ENCODE measurements at regions not wholly inside any gene's neighbourhood (a gene's known extent, or its start where the extent isn't known, plus 50 kb on each side); places are given as distances from the start of the nearest gene placed in this dataset.
"Not testable (repeated sequence)": the region's sequence is repeated elsewhere in the genome, so short reads cannot be mapped to it uniquely, and the experiment has no call there.

DNA sequence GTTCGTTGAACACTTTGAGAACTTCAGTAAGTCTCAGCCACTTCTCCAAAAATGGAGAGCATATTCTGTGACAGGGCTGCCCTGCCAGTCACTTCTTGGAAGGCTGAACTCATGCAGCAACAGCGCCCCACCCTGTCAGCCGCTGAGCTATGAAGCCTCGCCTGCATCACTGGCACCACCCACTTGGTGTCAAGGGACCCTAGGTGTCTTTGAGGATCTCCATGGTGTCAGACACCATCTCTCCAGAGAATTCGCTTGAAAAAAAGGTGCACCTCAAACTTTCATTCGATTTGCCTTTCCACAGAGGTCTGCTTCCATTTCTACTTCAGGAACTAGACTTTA lies 351.5 kb downstream of the SPATA31A6 start:
- H3K27ac ChIP-seq (ENCODE audit: low read depth, low read length) = peak overlapping the region; percentile 31; the same call in 1 of the 2 replicates
- intact Hi-C loops (cut with micrococcal nuclease); H2AFZ ChIP-seq (ENCODE audit: low read depth, low read length, poor library complexity, severe bottlenecking); H3K36me3 ChIP-seq (ENCODE audit: control insufficient read depth in 1 of 2, insufficient read depth in 2 of 2, low read length in 2 of 2); CTCF ChIA-PET; BruUV-seq (replicated peaks); POLR2A ChIA-PET; RAD21 ChIA-PET (ENCODE audit: low non-redundant PET in 1 of 2, low total read pairs in 2 of 2, uncharacterized antibody in 2 of 2, unreplicated experiment in 2 of 2); H3K4me1 ChIP-seq (ENCODE audit: control insufficient read depth in 1 of 2, insufficient read depth in 2 of 2, low read length in 2 of 2); H3K9me2 ChIP-seq (ENCODE audit: insufficient read depth); H3K4me3 ChIP-seq (replicated peaks in 1 of 2; ENCODE audit: low read depth in 1 of 2, low read length in 2 of 2); H3K27me3 ChIP-seq (ENCODE audit: insufficient read depth, low read length); H3K9ac ChIP-seq (ENCODE audit: low read length); H3K4me2 ChIP-seq (ENCODE audit: low read length); H3K9me3 ChIP-seq (ENCODE audit: control insufficient read depth in 1 of 2, insufficient read depth in 1 of 2, low read depth in 1 of 2, low read length in 2 of 2); H3K79me2 ChIP-seq (ENCODE audit: insufficient read depth, low read length); H4K20me1 ChIP-seq (ENCODE audit: insufficient read depth): not testable (repeated sequence)
- TF ChIP-seq RAD21 (IDR thresholded peaks at IDR 0.05; ENCODE audit: low read depth) = peak; percentile 64
- TF ChIP-seq, protein P1, sequence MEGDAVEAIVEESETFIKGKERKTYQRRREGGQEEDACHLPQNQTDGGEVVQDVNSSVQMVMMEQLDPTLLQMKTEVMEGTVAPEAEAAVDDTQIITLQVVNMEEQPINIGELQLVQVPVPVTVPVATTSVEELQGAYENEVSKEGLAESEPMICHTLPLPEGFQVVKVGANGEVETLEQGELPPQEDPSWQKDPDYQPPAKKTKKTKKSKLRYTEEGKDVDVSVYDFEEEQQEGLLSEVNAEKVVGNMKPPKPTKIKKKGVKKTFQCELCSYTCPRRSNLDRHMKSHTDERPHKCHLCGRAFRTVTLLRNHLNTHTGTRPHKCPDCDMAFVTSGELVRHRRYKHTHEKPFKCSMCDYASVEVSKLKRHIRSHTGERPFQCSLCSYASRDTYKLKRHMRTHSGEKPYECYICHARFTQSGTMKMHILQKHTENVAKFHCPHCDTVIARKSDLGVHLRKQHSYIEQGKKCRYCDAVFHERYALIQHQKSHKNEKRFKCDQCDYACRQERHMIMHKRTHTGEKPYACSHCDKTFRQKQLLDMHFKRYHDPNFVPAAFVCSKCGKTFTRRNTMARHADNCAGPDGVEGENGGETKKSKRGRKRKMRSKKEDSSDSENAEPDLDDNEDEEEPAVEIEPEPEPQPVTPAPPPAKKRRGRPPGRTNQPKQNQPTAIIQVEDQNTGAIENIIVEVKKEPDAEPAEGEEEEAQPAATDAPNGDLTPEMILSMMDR (IDR thresholded peaks at IDR 0.05 in 2 of 3, conservative IDR thresholded peaks at IDR 0.05 in 1 of 3; ENCODE audit: borderline replicate concordance in 1 of 3, insufficient read depth in 1 of 3, low read depth in 2 of 3, low read length in 2 of 3) = peak in 2 of 3 experiments; percentile 40 to 48; a peak in 4 of 6 replicates
- ATAC-seq (peak; percentile 100), DNase-seq (ENCODE audit: low read depth, low spot score) (peak; percentile 69)

GRCh38 chr9:42550789-42551357 lies 367.4 kb downstream of the SPATA31A6 start:
- DNase-seq (ENCODE audit: low read depth, low spot score); RAD21 ChIA-PET (ENCODE audit: low non-redundant PET in 1 of 2, low total read pairs in 2 of 2, uncharacterized antibody in 2 of 2, unreplicated experiment in 2 of 2); H3K79me2 ChIP-seq (ENCODE audit: insufficient read depth, low read length); H3K27me3 ChIP-seq (ENCODE audit: insufficient read depth, low read length); H3K9me3 ChIP-seq (ENCODE audit: control insufficient read depth in 1 of 2, insufficient read depth in 1 of 2, low read depth in 1 of 2, low read length in 2 of 2); H3K4me3 ChIP-seq (replicated peaks in 1 of 2; ENCODE audit: low read depth in 1 of 2, low read length in 2 of 2); POLR2A ChIA-PET; H3K27ac ChIP-seq (ENCODE audit: low read depth, low read length); H4K20me1 ChIP-seq (ENCODE audit: insufficient read depth); H3K4me1 ChIP-seq (ENCODE audit: control insufficient read depth in 1 of 2, insufficient read depth in 2 of 2, low read length in 2 of 2); H3K9ac ChIP-seq (ENCODE audit: low read length); H3K9me2 ChIP-seq (ENCODE audit: insufficient read depth); H2AFZ ChIP-seq (ENCODE audit: low read depth, low read length, poor library complexity, severe bottlenecking); H3K36me3 ChIP-seq (ENCODE audit: control insufficient read depth in 1 of 2, insufficient read depth in 2 of 2, low read length in 2 of 2); CTCF ChIA-PET; intact Hi-C loops (cut with micrococcal nuclease); BruUV-seq (replicated peaks): not testable (repeated sequence)
- peak overlapping the region; percentile 19; the same call in 1 of the 2 replicates for H3K4me2 ChIP-seq (ENCODE audit: low read length)
- TF ChIP-seq, protein P1 (IDR thresholded peaks at IDR 0.05 in 2 of 3, conservative IDR thresholded peaks at IDR 0.05 in 1 of 3; ENCODE audit: borderline replicate concordance in 1 of 3, insufficient read depth in 1 of 3, low read depth in 2 of 3, low read length in 2 of 3) = peak; percentile 7 to 30 (median 30); a peak in 2 of 6 replicates
- peak; percentile 43 for TF ChIP-seq RAD21 (IDR thresholded peaks at IDR 0.05; ENCODE audit: low read depth)
- peak; percentile 100 for ATAC-seq

- BruUV-seq (replicated peaks); H3K9me3 ChIP-seq (ENCODE audit: control insufficient read depth in 1 of 2, insufficient read depth in 1 of 2, low read depth in 1 of 2, low read length in 2 of 2); H3K4me2 ChIP-seq (ENCODE audit: low read length); H3K9me2 ChIP-seq (ENCODE audit: insufficient read depth); intact Hi-C loops (cut with micrococcal nuclease); DNase-seq (ENCODE audit: low read depth, low spot score); POLR2A ChIA-PET; H3K4me3 ChIP-seq (replicated peaks in 1 of 2; ENCODE audit: low read depth in 1 of 2, low read length in 2 of 2); RAD21 ChIA-PET (ENCODE audit: low non-redundant PET in 1 of 2, low total read pairs in 2 of 2, uncharacterized antibody in 2 of 2, unreplicated experiment in 2 of 2); H3K27ac ChIP-seq (ENCODE audit: low read depth, low read length); H3K9ac ChIP-seq (ENCODE audit: low read length); H3K36me3 ChIP-seq (ENCODE audit: control insufficient read depth in 1 of 2, insufficient read depth in 2 of 2, low read length in 2 of 2); H3K79me2 ChIP-seq (ENCODE audit: insufficient read depth, low read length); CTCF ChIA-PET; H3K4me1 ChIP-seq (ENCODE audit: control insufficient read depth in 1 of 2, insufficient read depth in 2 of 2, low read length in 2 of 2); H4K20me1 ChIP-seq (ENCODE audit: insufficient read depth); H3K27me3 ChIP-seq (ENCODE audit: insufficient read depth, low read length); ATAC-seq; H2AFZ ChIP-seq (ENCODE audit: low read depth, low read length, poor library complexity, severe bottlenecking): not testable (repeated sequence)
Measured at GRCh38 chr9:42568530-42568929, 385.1 kb downstream of the SPATA31A6 start.

Measured in HCT116 (cell line).